PC-3 (cell line): ENCODE measurements at regions not wholly inside any gene's neighbourhood (a gene's known extent, or its start where the extent isn't known, plus 50 kb on each side); places are given as distances from the start of the nearest gene placed in this dataset.
A peak's percentile ranks its signal among the peaks of the same experiment; 100 is the strongest.

Experiments
- ATAC-seq: fragments of 200-7000 bp; cut with Tn5 transposase; 2 replicates; pipeline ENCODE4 v1.9.1; 2020; ENCODE audit warnings: mild to moderate bottlenecking, moderate library complexity
- BruUV-seq: library from RNA; stranded (reverse); fragments of 400-500 nt; replicated peaks from 2 replicates; lab custom pipeline; 2021; lab: Mats Ljungman, UMichigan
- CTCF ChIA-PET: fragments of 300-600 bp; sonication (Branson Sonifier 250); formaldehyde crosslinking; loops from one replicate; lab custom pipeline; 2022; ENCODE audit warnings: antibody characterized with exemption; lab: Charles Lee
- POLR2A ChIA-PET: fragments of 300-600 bp; sonication (Branson Sonifier 250); formaldehyde crosslinking; loops from one replicate; lab custom pipeline; 2022; ENCODE audit warnings: antibody characterized with exemption; ENCODE audit not compliant: unreplicated experiment; lab: Charles Lee
- DNase-seq: peaks from one replicate; pipeline ENCODE4 v3.0.0-alpha.2; 2015
- H2AFZ ChIP-seq: fragments of 300-600 bp; sonication (generic); 2 replicates; pipeline ENCODE4 v1.6.0; 2016; ENCODE audit warnings: antibody characterized with exemption, low read length
- H3F3A ChIP-seq: fragments of 300-600 bp; sonication (generic); one replicate; pipeline ENCODE4 v1.6.0; 2017; ENCODE audit warnings: antibody characterized with exemption, low read length, control low read depth, mild to moderate bottlenecking; ENCODE audit not compliant: unreplicated experiment
- H3K27ac ChIP-seq: fragments of 300-600 bp; sonication (generic); 2 replicates; pipeline ENCODE4 v1.5.1; 2016; ENCODE audit warnings: mild to moderate bottlenecking, low read length
- H3K27me3 ChIP-seq: fragments of 300-600 bp; sonication (generic); 2 replicates; pipeline ENCODE4 v1.6.1; 2016; ENCODE audit warnings: low read length, mixed read lengths
- H3K36me3 ChIP-seq: fragments of 300-600 bp; sonication (generic); 2 replicates; pipeline ENCODE4 v1.6.1; 2016; ENCODE audit warnings: low read depth, mixed run types, low read length, mixed read lengths
- H3K4me1 ChIP-seq: fragments of 300-600 bp; sonication (generic); 2 replicates; pipeline ENCODE4 v1.5.1; 2016; ENCODE audit warnings: low read length; ENCODE audit not compliant: insufficient read depth
- H3K4me2 ChIP-seq: fragments of 300-600 bp; sonication (generic); 2 replicates; pipeline ENCODE4 v1.6.0; 2016; ENCODE audit warnings: low read length
- H3K4me3 ChIP-seq: fragments of 300-600 bp; sonication (generic); 2 replicates; pipeline ENCODE4 v1.5.1; 2016; ENCODE audit warnings: mild to moderate bottlenecking, low read length, mixed read lengths
- H3K79me2 ChIP-seq: fragments of 300-600 bp; sonication (generic); 2 replicates; pipeline ENCODE4 v1.6.1; 2017; ENCODE audit warnings: low read length, mixed read lengths
- H3K9ac ChIP-seq: fragments of 300-600 bp; sonication (generic); 2 replicates; pipeline ENCODE4 v1.6.0; 2016; ENCODE audit warnings: mild to moderate bottlenecking, low read length
- H3K9me2 ChIP-seq: fragments of 300-600 bp; sonication (generic); replicated peaks from 2 replicates; pipeline ENCODE4 v1.6.1; 2016; ENCODE audit warnings: mixed run types, low read length, mixed read lengths
- H3K9me3 ChIP-seq: fragments of 300-600 bp; sonication (generic); 2 replicates; pipeline ENCODE4 v1.6.1; 2016; ENCODE audit warnings: low read length, mixed read lengths
- H4K20me1 ChIP-seq: fragments of 300-600 bp; sonication (generic); 2 replicates; pipeline ENCODE4 v1.6.1; 2016; ENCODE audit warnings: low read length, mixed read lengths
- CTCF ChIP-seq: fragments of 300-600 bp; sonication (generic); conservative IDR thresholded peaks from 2 replicates; pipeline ENCODE4 v1.5.1; 2017; ENCODE audit warnings: antibody characterized with exemption, low read depth, mild to moderate bottlenecking, low read length
- EZH2 ChIP-seq: fragments of 300-600 bp; sonication (generic); IDR thresholded peaks from one replicate; pipeline ENCODE4 v1.6.1; 2017; ENCODE audit warnings: antibody characterized with exemption, mild to moderate bottlenecking, low read length; ENCODE audit not compliant: unreplicated experiment
- EZH2phosphoT487 ChIP-seq: fragments of 300-600 bp; sonication (generic); IDR thresholded peaks from 2 replicates; pipeline ENCODE4 v1.6.1; 2018; ENCODE audit warnings: mild to moderate bottlenecking, antibody characterized with exemption, low read length, borderline replicate concordance
- intact Hi-C: fragments of 100-400 bp; cut with micrococcal nuclease; formaldehyde crosslinking; loops from 2 replicates; pipeline ENCODE4 v1.9.0; 2023

GRCh38 chr7:42590771-42591310 is 321.0 kb downstream of the C7orf25 start:
- ChIA-PET POLR2A (no interaction called here), CTCF (interaction anchor here (0.6 kb wide), 1 partner anchor 270 kb away, joined by 12 read pairs; no protein-coding TSS in a partner anchor)
- no peaks in the 10 kb centered on the region for H3F3A ChIP-seq
- H3K27ac ChIP-seq = no peak overlapping the region
- DNase-seq (no peak), ATAC-seq (no peak)
- no peak for TF ChIP-seq EZH2
- no peak for TF ChIP-seq EZH2phosphoT487
- TF ChIP-seq CTCF = no peak
- H3K9me3 ChIP-seq = no peaks in the 10 kb centered on the region
- H3K4me3 ChIP-seq = no peak overlapping the region
- BruUV-seq = no TSS peak
- no peaks in the 10 kb centered on the region for H4K20me1 ChIP-seq
- no peaks in the 10 kb centered on the region for H3K36me3 ChIP-seq
- H2AFZ ChIP-seq = no peak overlapping the region
- no peaks in the 10 kb centered on the region for H3K4me1 ChIP-seq
- no peak overlapping the region for H3K9ac ChIP-seq
- intact Hi-C loops = no loop called here
- H3K9me2 ChIP-seq = no peaks in the 10 kb centered on the region
- no peaks in the 10 kb centered on the region for H3K79me2 ChIP-seq
- H3K27me3 ChIP-seq = no peaks in the 10 kb centered on the region
- H3K4me2 ChIP-seq = no peak overlapping the region

- DNase-seq = no peak
- no peak overlapping the region for H3K4me3 ChIP-seq
- no peaks in the 10 kb centered on the region for H3K36me3 ChIP-seq
- no peak overlapping the region for H3K4me2 ChIP-seq
- ATAC-seq = no peak
- H3K4me1 ChIP-seq = no peaks in the 10 kb centered on the region
- ChIA-PET POLR2A (no interaction called here), CTCF (no interaction called here)
- H3K9me3 ChIP-seq = no peaks in the 10 kb centered on the region
- no peak overlapping the region for H3K9ac ChIP-seq
- H3K27ac ChIP-seq = no peak overlapping the region
- no peaks in the 10 kb centered on the region for H3F3A ChIP-seq
- H3K27me3 ChIP-seq = no peaks in the 10 kb centered on the region
- H2AFZ ChIP-seq = no peak overlapping the region
- no peaks in the 10 kb centered on the region for H4K20me1 ChIP-seq
- H3K9me2 ChIP-seq = no peaks in the 10 kb centered on the region
- no peaks in the 10 kb centered on the region for H3K79me2 ChIP-seq
- BruUV-seq = no TSS peak
- TF ChIP-seq EZH2 (no peak), EZH2phosphoT487 (no peak), CTCF (no peak)
- intact Hi-C loops = no loop called here
Observed at GRCh38 chr7:42588876-42589275, 323.0 kb downstream of the C7orf25 start.

- no TSS peak for BruUV-seq
- Histone ChIP-seq H2AFZ (peak overlapping the region; percentile 58), H3K4me2 (no peak overlapping the region), H3K9me2 (no peaks in the 10 kb centered on the region), H3K79me2 (no peaks in the 10 kb centered on the region), H3K9ac (no peak overlapping the region), H4K20me1 (no peaks in the 10 kb centered on the region), H3F3A (no peaks in the 10 kb centered on the region), H3K9me3 (no peaks in the 10 kb centered on the region), H3K36me3 (no peaks in the 10 kb centered on the region), H3K4me3 (no peak overlapping the region), H3K4me1 (no peaks in the 10 kb centered on the region), H3K27me3 (no peaks in the 10 kb centered on the region), H3K27ac (no peak overlapping the region)
- ChIA-PET POLR2A (interaction anchor here (0.6 to 0.7 kb wide), 2 partner anchors 41 to 629 kb away, joined by 3 to 9 read pairs; no protein-coding TSS in a partner anchor), CTCF (no interaction called here)
- ATAC-seq (no peak), DNase-seq (peak; percentile 13)
- intact Hi-C loops = no loop called here
- TF ChIP-seq EZH2phosphoT487 (no peak), EZH2 (no peak), CTCF (no peak)
Observed at GRCh38 chr7:42587806-42588205, 324.1 kb downstream of the C7orf25 start.
